A673 (cell line): ENCODE measurements at regions not wholly inside any gene's neighbourhood (a gene's known extent, or its start where the extent isn't known, plus 50 kb on each side); places are given as distances from the start of the nearest gene placed in this dataset.

ENCODE experiments used
- BruUV-seq: library from RNA; stranded (reverse); fragments of 400-500 nt; replicated peaks from 2 replicates; lab custom pipeline; 2021; lab: Mats Ljungman, UMichigan
- CTCF ChIA-PET: fragments of 300-600 bp; sonication (Branson Sonifier 250); formaldehyde crosslinking; loops from one replicate; lab custom pipeline; 2022; ENCODE audit warnings: antibody characterized with exemption; lab: Charles Lee
- POLR2A ChIA-PET: fragments of 300-600 bp; sonication (Branson Sonifier 250); formaldehyde crosslinking; loops from one replicate; lab custom pipeline; 2022; ENCODE audit warnings: antibody characterized with exemption; ENCODE audit not compliant: low non-redundant PET; lab: Charles Lee
- DNase-seq: peaks from one replicate; pipeline ENCODE4 v3.0.0-alpha.2; 2015; ENCODE audit warnings: low spot score
- H3K27ac ChIP-seq: fragments of 200-600 bp; sonication (generic); 2 replicates; pipeline ENCODE4 v1.5.1; 2016; ENCODE audit warnings: mixed run types, low read depth, mild to moderate bottlenecking, mixed read lengths, antibody characterized with exemption, low read length; ENCODE audit not compliant: poor library complexity, severe bottlenecking
- H3K27me3 ChIP-seq: fragments of 200-600 bp; sonication (generic); replicated peaks from 2 replicates; pipeline ENCODE4 v1.6.1; 2017; ENCODE audit warnings: mixed run types, low read depth, mild to moderate bottlenecking, mixed read lengths, antibody characterized with exemption, low read length; ENCODE audit not compliant: insufficient read depth, poor library complexity
- H3K36me3 ChIP-seq: fragments of 200-600 bp; sonication (generic); 2 replicates; pipeline ENCODE4 v1.6.1; 2016; ENCODE audit warnings: mixed run types, mild to moderate bottlenecking, mixed read lengths, antibody characterized with exemption, low read length; ENCODE audit not compliant: insufficient read depth, poor library complexity, severe bottlenecking
- H3K4me1 ChIP-seq: fragments of 200-600 bp; sonication (generic); 2 replicates; pipeline ENCODE4 v1.6.1; 2017; ENCODE audit warnings: mixed run types, mild to moderate bottlenecking, mixed read lengths, antibody characterized with exemption, low read length; ENCODE audit not compliant: insufficient read depth, poor library complexity, severe bottlenecking
- H3K4me3 ChIP-seq: fragments of 200-600 bp; sonication (generic); 2 replicates; pipeline ENCODE4 v1.5.1; 2016; ENCODE audit warnings: low read depth, mixed run types, mild to moderate bottlenecking, mixed read lengths, low read length; ENCODE audit not compliant: poor library complexity, severe bottlenecking
- H3K9me3 ChIP-seq: fragments of 200-600 bp; sonication (generic); 2 replicates; pipeline ENCODE4 v1.6.1; 2016; ENCODE audit warnings: mixed run types, low read depth, mild to moderate bottlenecking, mixed read lengths, antibody characterized with exemption, low read length; ENCODE audit not compliant: poor library complexity, severe bottlenecking
- CTCF ChIP-seq: fragments of 300-800, 200-600 bp; sonication (generic); conservative IDR thresholded peaks from 2 replicates; pipeline ENCODE4 v1.5.1; 2017; ENCODE audit warnings: low read depth, mild to moderate bottlenecking, antibody characterized with exemption, low read length, moderate library complexity, mixed read lengths
- EZH2 ChIP-seq: fragments of 200-600 bp; sonication (generic); IDR thresholded peaks from 2 replicates; pipeline ENCODE4 v1.6.1; 2017; ENCODE audit warnings: borderline replicate concordance, low read depth, mild to moderate bottlenecking, mixed read lengths, antibody characterized with exemption, low read length; ENCODE audit not compliant: poor library complexity, severe bottlenecking
- intact Hi-C: fragments of 100-400 bp; cut with micrococcal nuclease; formaldehyde crosslinking; loops from one replicate; pipeline ENCODE4 v1.10.0; 2022; ENCODE audit not compliant: unreplicated experiment

- no TSS peak for BruUV-seq
- Histone ChIP-seq H3K36me3 (no peaks in the 10 kb centered on the region), H3K9me3 (no peaks in the 10 kb centered on the region), H3K4me1 (no peaks in the 10 kb centered on the region), H3K27me3 (peaks cover 16% of the 10 kb centered on the region), H3K27ac (no peak overlapping the region), H3K4me3 (no peak overlapping the region)
- intact Hi-C loops, result no loop called here
- ChIA-PET CTCF (no interaction called here), POLR2A (no interaction called here)
- TF ChIP-seq EZH2 (no peak), CTCF (no peak)
- DNase-seq, result no peak
These were observed 365.9 kb upstream of the ZFHX3 start for GRCh38 chr16:73413830-73414190.

GRCh38 chr16:73413091-73413829 is 365.3 kb upstream of the ZFHX3 start:
- Histone ChIP-seq H3K9me3 (no peaks in the 10 kb centered on the region), H3K27ac (no peak overlapping the region), H3K27me3 (peaks cover 14% of the 10 kb centered on the region), H3K36me3 (no peaks in the 10 kb centered on the region), H3K4me1 (no peaks in the 10 kb centered on the region), H3K4me3 (no peak overlapping the region)
- POLR2A ChIA-PET, result no interaction called here
- no peak for DNase-seq
- CTCF ChIA-PET, result no interaction called here
- intact Hi-C loops, result no loop called here
- TF ChIP-seq EZH2 (no peak), CTCF (no peak)
- BruUV-seq, result no TSS peak

GRCh38 chr16:73412416-73412815 is 364.5 kb upstream of the ZFHX3 start:
- H3K27me3 ChIP-seq, result peaks cover 14% of the 10 kb centered on the region
- no peak for DNase-seq
- intact Hi-C loops, result no loop called here
- H3K4me1 ChIP-seq, result no peaks in the 10 kb centered on the region
- CTCF ChIA-PET, result no interaction called here
- TF ChIP-seq CTCF (no peak), EZH2 (no peak)
- no peaks in the 10 kb centered on the region for H3K36me3 ChIP-seq
- H3K9me3 ChIP-seq, result no peaks in the 10 kb centered on the region
- no TSS peak for BruUV-seq
- no peak overlapping the region for H3K4me3 ChIP-seq
- POLR2A ChIA-PET, result no interaction called here
- H3K27ac ChIP-seq, result no peak overlapping the region
